ENCODE measurements at regions not wholly inside any gene's neighbourhood (a gene's known extent, or its start where the extent isn't known, plus 50 kb on each side); places are given as distances from the start of the nearest gene placed in this dataset.

- no peak for DNase-seq
These were observed 84.4 kb upstream of the SYPL1 start for GRCh38 chr7:106196460-106197021.

DNA sequence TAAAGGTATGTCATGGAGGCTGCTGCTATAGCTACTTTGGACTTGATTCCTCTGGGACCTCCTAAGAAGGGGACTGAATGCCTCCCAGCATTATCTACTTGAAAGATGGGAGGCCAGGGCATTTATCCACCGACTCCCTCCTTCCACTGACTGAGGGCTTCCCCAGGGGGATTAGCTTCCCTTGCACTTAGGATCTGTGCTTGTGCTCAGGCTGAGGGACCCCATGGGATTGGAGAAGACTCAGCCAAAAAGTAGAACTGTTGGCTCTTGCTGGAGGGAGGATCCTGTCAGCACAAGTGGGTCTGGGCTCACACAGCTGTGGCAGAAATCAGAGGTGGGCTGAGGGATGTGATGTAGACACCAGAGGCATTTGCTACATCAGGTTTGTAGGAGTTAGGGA, 81.5 kb upstream of the SYPL1 start:
- no peak for DNase-seq

GRCh38 chr7:106190589-106191330, 78.6 kb upstream of the SYPL1 start:
- DNase-seq, result no peak

DNA sequence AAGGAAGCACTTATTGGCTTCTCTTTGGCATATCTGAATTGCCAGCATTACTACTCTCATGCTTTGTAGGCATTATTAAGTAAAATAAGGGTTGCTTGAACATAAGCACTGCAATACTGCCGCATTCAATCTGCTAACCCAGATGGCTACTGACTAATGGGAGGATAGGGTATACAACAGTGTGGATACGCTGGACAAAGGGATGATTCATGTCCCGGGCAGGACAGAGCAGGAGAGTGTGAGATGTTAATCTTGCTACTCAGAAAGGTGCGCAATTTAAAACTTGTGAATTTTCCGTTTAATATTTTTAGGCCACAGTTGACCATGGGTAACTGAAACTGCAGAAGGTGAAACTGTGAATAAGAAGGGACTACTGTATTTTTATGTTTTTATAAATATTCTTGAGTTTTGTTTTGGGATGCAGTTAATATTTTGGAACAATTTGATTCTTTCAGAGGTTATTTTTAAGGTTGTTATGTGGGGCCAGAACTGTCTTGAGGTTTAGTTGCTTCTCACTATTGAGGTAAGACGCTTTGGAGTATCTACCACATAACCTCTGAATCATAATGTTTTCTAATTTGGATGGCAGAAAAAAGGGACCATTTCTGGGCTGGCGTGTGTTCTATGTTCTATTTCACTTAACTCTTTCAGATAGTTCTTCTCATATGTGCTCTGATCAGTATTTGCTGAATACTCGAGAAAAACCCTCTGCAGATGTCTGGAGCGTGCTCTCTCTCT, 75.7 kb upstream of the SYPL1 start:
- DNase-seq, result no peak

- no peak for DNase-seq
These were observed 73.6 kb upstream of the SYPL1 start for GRCh38 chr7:106185719-106186118.

- DNase-seq, result no peak
These were observed 71.8 kb upstream of the SYPL1 start for GRCh38 chr7:106183952-106184351.

GRCh38 chr7:106182904-106183303, 70.8 kb upstream of the SYPL1 start:
- no peak for DNase-seq

- DNase-seq, result no peak
These were observed 69.7 kb upstream of the SYPL1 start for GRCh38 chr7:106181658-106182265.

- DNase-seq, result no peak
These were observed 68.6 kb upstream of the SYPL1 start for GRCh38 chr7:106180721-106181120.

DNA sequence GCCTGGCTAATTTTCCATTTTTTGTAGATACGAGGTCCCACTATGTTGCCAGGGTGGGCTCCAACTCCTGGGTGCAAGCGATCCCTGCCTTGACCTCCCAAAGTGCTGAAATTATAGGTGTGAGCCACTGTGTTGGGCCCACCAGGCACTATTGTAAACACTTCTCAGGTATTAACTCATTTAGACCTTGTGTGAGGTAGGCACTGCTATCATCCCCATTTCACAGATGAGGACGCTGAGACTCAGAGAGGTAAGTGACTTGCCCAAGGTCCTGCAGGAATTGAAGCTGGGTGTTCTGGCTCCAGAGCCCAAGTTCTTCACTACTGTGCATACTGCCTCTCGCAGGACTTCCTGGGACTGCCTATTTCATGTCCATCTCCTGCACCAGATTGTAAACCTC, 67.1 kb upstream of the SYPL1 start:
- DNase-seq, result no peak

GRCh38 chr7:106178593-106179134, 66.6 kb upstream of the SYPL1 start:
- no peak for DNase-seq

GRCh38 chr7:106177738-106178592, 65.9 kb upstream of the SYPL1 start:
- no peak for DNase-seq

- DNase-seq, result no peak
These were observed 65.2 kb upstream of the SYPL1 start for GRCh38 chr7:106177300-106177690.

GRCh38 chr7:106176414-106177299, 64.5 kb upstream of the SYPL1 start:
- peak; percentile 64 for DNase-seq

DNA sequence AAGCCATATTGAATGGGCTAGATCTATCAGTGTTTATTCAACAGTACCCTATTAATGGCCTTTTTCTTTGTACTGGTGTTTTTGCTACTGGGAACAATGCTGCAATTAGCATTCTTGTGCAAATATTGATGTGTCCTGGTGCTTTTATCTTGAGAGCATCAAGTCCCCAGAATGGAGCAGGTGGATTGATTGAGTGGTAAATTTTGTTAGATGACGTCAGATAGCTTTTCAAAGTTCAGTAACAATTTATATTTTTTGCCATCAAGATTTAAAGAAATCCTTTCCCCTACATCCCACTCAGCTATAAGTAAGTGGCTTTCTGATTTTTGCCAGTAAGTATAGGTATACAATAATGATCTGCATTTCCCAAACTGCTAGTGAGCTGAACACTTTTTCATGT, 63.4 kb upstream of the SYPL1 start:
- no peak for DNase-seq

DNA sequence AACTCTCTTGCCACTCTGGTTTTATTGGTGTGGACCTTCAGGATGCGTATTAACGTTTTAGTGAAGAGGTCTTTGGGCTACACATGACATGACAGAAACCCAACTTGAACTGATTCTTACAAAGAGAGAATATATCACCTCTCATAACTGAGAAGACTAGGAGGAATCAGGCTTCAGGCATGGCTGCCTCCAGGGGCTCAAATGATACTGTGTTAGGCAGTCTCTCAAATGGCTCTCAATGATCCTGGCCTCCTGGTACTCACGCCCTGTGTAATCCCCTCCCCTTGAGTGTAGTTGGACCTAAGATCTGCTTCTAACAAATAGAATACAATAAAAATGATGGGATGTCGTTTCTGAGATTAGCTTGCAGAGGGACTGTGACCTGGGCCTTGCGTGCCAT, 58.5 kb upstream of the SYPL1 start:
- DNase-seq, result no peak

GRCh38 chr7:106169821-106170610, 57.9 kb upstream of the SYPL1 start:
- DNase-seq, result no peak

- DNase-seq, result no peak
These were observed 55.5 kb upstream of the SYPL1 start for GRCh38 chr7:106167439-106168136.

DNA sequence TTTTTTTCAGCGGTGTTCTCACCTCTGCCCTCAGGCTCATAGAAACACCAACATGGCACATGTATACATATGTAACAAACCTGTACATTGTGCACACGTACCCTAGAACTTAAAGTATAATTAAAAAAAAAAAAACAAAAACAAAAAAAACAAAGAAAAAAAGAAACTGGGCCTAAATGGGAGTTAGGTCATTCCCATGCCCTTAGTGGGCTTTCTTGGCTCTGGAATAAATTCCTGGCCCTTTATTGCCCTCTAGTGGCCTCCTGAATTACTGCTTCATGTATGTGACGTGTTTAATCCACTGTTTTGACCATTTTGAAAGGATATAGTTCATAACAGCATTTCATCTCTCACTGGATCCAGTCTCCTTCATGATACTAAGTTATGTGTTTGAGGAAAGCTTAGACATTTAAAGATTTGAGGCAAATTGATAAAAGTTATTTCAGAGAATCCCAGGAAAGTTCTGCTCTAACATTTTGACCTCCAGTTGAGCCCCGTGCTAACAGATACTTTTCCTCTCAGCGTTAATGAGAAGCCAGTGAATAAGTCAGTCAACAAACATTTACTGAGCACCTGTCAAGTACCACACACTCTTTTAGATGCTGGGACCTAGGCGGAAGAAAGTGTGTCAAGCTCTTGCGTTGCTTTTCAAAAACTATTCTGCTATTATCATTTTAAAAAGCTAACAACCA, 54.7 kb upstream of the SYPL1 start:
- DNase-seq, result peak; percentile 55

Data from CD4-positive, alpha-beta T cell treated with Interleukin-12 subunit alpha and Interleukin-12 subunit beta, for 1 hour (primary cell).